NOMO-1 treated with DMSO at 0.1 percent for 48 hours (cell line): ENCODE measurements at regions not wholly inside any gene's neighbourhood (a gene's known extent, or its start where the extent isn't known, plus 50 kb on each side); places are given as distances from the start of the nearest gene placed in this dataset.

Experiments
- DNase-seq: peaks from one replicate; lab custom pipeline; 2025; ENCODE audit not compliant: unreplicated experiment; lab: John Stamatoyannopoulos, UW

- no peak for DNase-seq
Measured at GRCh38 chr7:42987648-42988214, 55.6 kb downstream of the MRPL32 start.

- no peak for DNase-seq
Measured at GRCh38 chr7:42991024-42991423, 58.8 kb downstream of the MRPL32 start.

- no peak for DNase-seq
Measured at GRCh38 chr7:42991913-42992591, 59.9 kb downstream of the MRPL32 start.

- DNase-seq = no peak
Measured at GRCh38 chr7:42993038-42993437, 60.9 kb downstream of the MRPL32 start.

- DNase-seq = no peak
Measured at GRCh38 chr7:42994096-42994495, 61.9 kb downstream of the MRPL32 start.

- no peak for DNase-seq
Measured at GRCh38 chr7:42997611-42998010, 65.4 kb downstream of the MRPL32 start.

GRCh38 chr7:43004082-43004481 lies 71.9 kb downstream of the MRPL32 start:
- no peak for DNase-seq

GRCh38 chr7:43006008-43006407 lies 73.8 kb downstream of the MRPL32 start:
- no peak for DNase-seq

GRCh38 chr7:43010061-43010460 lies 77.9 kb downstream of the MRPL32 start:
- DNase-seq = no peak

- no peak for DNase-seq
Measured at GRCh38 chr7:43011879-43012278, 79.7 kb downstream of the MRPL32 start.

- DNase-seq = no peak
Measured at GRCh38 chr7:43014406-43014805, 82.2 kb downstream of the MRPL32 start.

GRCh38 chr7:43015301-43015700 lies 83.1 kb downstream of the MRPL32 start:
- no peak for DNase-seq

- DNase-seq = peak; percentile 22
Measured at GRCh38 chr7:43018446-43018845, 86.3 kb downstream of the MRPL32 start.

GRCh38 chr7:43021431-43021830 lies 89.3 kb downstream of the MRPL32 start:
- DNase-seq = no peak

- no peak for DNase-seq
Measured at GRCh38 chr7:43022008-43022407, 89.8 kb downstream of the MRPL32 start.

- no peak for DNase-seq
Measured at GRCh38 chr7:43033369-43033768, 79.1 kb upstream of the HECW1 start.

- no peak for DNase-seq
Measured at GRCh38 chr7:43034535-43035002, 77.9 kb upstream of the HECW1 start.

GRCh38 chr7:43037531-43037930 lies 74.9 kb upstream of the HECW1 start:
- no peak for DNase-seq

- DNase-seq = no peak
Measured at GRCh38 chr7:43038254-43038653, 74.2 kb upstream of the HECW1 start.

- no peak for DNase-seq
Measured at GRCh38 chr7:43039346-43039745, 73.1 kb upstream of the HECW1 start.

- no peak for DNase-seq
Measured at GRCh38 chr7:43040461-43040860, 72.0 kb upstream of the HECW1 start.

GRCh38 chr7:43041105-43041504 lies 71.3 kb upstream of the HECW1 start:
- no peak for DNase-seq

GRCh38 chr7:43041724-43042123 lies 70.7 kb upstream of the HECW1 start:
- DNase-seq = no peak
